ENCODE measurements at regions not wholly inside any gene's neighbourhood (a gene's known extent, or its start where the extent isn't known, plus 50 kb on each side); places are given as distances from the start of the nearest gene placed in this dataset.

- Mint-ChIP-seq H3K27me3 (no peaks in the 10 kb centered on the region), H3K27ac (no peak overlapping the region), H3K4me1 (no peaks in the 10 kb centered on the region), H3K4me3 (no peak overlapping the region), H3K9me3 (peaks cover 0 to 3% (median 3%) of the 10 kb centered on the region in 3 donors), H3K36me3 (peaks cover 2% of the 10 kb centered on the region)
Observed at GRCh38 chr13:72163678-72164077, 296.7 kb upstream of the DACH1 start.

- Mint-ChIP-seq H3K9me3 (peaks cover 0 to 4% (median 4%) of the 10 kb centered on the region in 3 donors), H3K36me3 (no peaks in the 10 kb centered on the region), H3K4me3 (no peak overlapping the region), H3K27me3 (no peaks in the 10 kb centered on the region), H3K4me1 (no peaks in the 10 kb centered on the region), H3K27ac (no peak overlapping the region)
Observed at GRCh38 chr13:72160977-72161376, 294.0 kb upstream of the DACH1 start.

GRCh38 chr13:72156760-72157159, 289.8 kb upstream of the DACH1 start:
- Mint-ChIP-seq H3K4me1 (no peaks in the 10 kb centered on the region), H3K36me3 (no peaks in the 10 kb centered on the region), H3K27me3 (no peaks in the 10 kb centered on the region), H3K4me3 (no peak overlapping the region), H3K9me3 (peaks cover 6 to 8% (median 6%) of the 10 kb centered on the region in 3 donors), H3K27ac (no peak overlapping the region)

- H3K36me3 Mint-ChIP-seq: peaks cover 2% of the 10 kb centered on the region
- no peaks in the 10 kb centered on the region for H3K27me3 Mint-ChIP-seq
- peaks cover 4 to 10% (median 5%) of the 10 kb centered on the region in 3 donors for H3K9me3 Mint-ChIP-seq
- H3K4me1 Mint-ChIP-seq: no peaks in the 10 kb centered on the region
- H3K4me3 Mint-ChIP-seq: no peak overlapping the region
- no peak overlapping the region for H3K27ac Mint-ChIP-seq
Observed at GRCh38 chr13:72153272-72153671, 286.3 kb upstream of the DACH1 start.

GRCh38 chr13:72151241-72151640, 284.2 kb upstream of the DACH1 start:
- no peaks in the 10 kb centered on the region for H3K4me1 Mint-ChIP-seq
- H3K36me3 Mint-ChIP-seq: peaks cover 2% of the 10 kb centered on the region
- H3K27me3 Mint-ChIP-seq: no peaks in the 10 kb centered on the region
- H3K9me3 Mint-ChIP-seq: peaks cover 2 to 10% (median 2%) of the 10 kb centered on the region in 3 donors
- no peak overlapping the region for H3K4me3 Mint-ChIP-seq
- H3K27ac Mint-ChIP-seq: no peak overlapping the region

GRCh38 chr13:72150502-72150901, 283.5 kb upstream of the DACH1 start:
- Mint-ChIP-seq H3K36me3 (peaks cover 2% of the 10 kb centered on the region), H3K27ac (no peak overlapping the region), H3K27me3 (no peaks in the 10 kb centered on the region), H3K4me1 (no peaks in the 10 kb centered on the region), H3K4me3 (no peak overlapping the region), H3K9me3 (peaks cover 2 to 7% (median 2%) of the 10 kb centered on the region in 3 donors)

- Mint-ChIP-seq H3K4me1 (no peaks in the 10 kb centered on the region), H3K36me3 (peaks cover 2% of the 10 kb centered on the region), H3K27ac (no peak overlapping the region), H3K4me3 (no peak overlapping the region), H3K9me3 (peaks cover 2 to 13% (median 2%) of the 10 kb centered on the region in 3 donors), H3K27me3 (no peaks in the 10 kb centered on the region)
Observed at GRCh38 chr13:72149701-72150100, 282.7 kb upstream of the DACH1 start.

GRCh38 chr13:72146816-72147215, 279.8 kb upstream of the DACH1 start:
- Mint-ChIP-seq H3K27ac (no peak overlapping the region), H3K4me1 (no peaks in the 10 kb centered on the region), H3K36me3 (peaks cover 2% of the 10 kb centered on the region), H3K9me3 (peaks cover 1 to 13% (median 1%) of the 10 kb centered on the region in 3 donors), H3K27me3 (no peaks in the 10 kb centered on the region), H3K4me3 (no peak overlapping the region)

- H3K4me1 Mint-ChIP-seq: no peaks in the 10 kb centered on the region
- H3K9me3 Mint-ChIP-seq: peaks cover 0 to 13% (median 0%) of the 10 kb centered on the region in 3 donors
- H3K4me3 Mint-ChIP-seq: no peak overlapping the region
- H3K36me3 Mint-ChIP-seq: peaks cover 2% of the 10 kb centered on the region
- H3K27me3 Mint-ChIP-seq: no peaks in the 10 kb centered on the region
- H3K27ac Mint-ChIP-seq: no peak overlapping the region
Observed at GRCh38 chr13:72145383-72145782, 278.4 kb upstream of the DACH1 start.

- no peaks in the 10 kb centered on the region for H3K4me1 Mint-ChIP-seq
- peaks cover 2% of the 10 kb centered on the region for H3K36me3 Mint-ChIP-seq
- H3K27me3 Mint-ChIP-seq: no peaks in the 10 kb centered on the region
- H3K27ac Mint-ChIP-seq: no peak overlapping the region
- H3K9me3 Mint-ChIP-seq: peaks cover 0 to 18% (median 0%) of the 10 kb centered on the region in 3 donors
- H3K4me3 Mint-ChIP-seq: no peak overlapping the region
Observed at GRCh38 chr13:72144636-72145035, 277.6 kb upstream of the DACH1 start.

GRCh38 chr13:72141855-72142519, 275.0 kb upstream of the DACH1 start:
- no peaks in the 10 kb centered on the region for H3K4me1 Mint-ChIP-seq
- no peak overlapping the region for H3K27ac Mint-ChIP-seq
- no peak overlapping the region for H3K4me3 Mint-ChIP-seq
- no peaks in the 10 kb centered on the region for H3K36me3 Mint-ChIP-seq
- peaks cover 0 to 16% (median 2%) of the 10 kb centered on the region in 3 donors for H3K9me3 Mint-ChIP-seq
- no peaks in the 10 kb centered on the region for H3K27me3 Mint-ChIP-seq

GRCh38 chr13:72139192-72139591, 272.2 kb upstream of the DACH1 start:
- H3K27ac Mint-ChIP-seq: no peak overlapping the region
- H3K4me1 Mint-ChIP-seq: no peaks in the 10 kb centered on the region
- H3K4me3 Mint-ChIP-seq: no peak overlapping the region
- H3K36me3 Mint-ChIP-seq: no peaks in the 10 kb centered on the region
- H3K9me3 Mint-ChIP-seq: peaks cover 0 to 7% (median 2%) of the 10 kb centered on the region in 3 donors
- no peaks in the 10 kb centered on the region for H3K27me3 Mint-ChIP-seq

GRCh38 chr13:72132075-72132474, 265.1 kb upstream of the DACH1 start:
- Mint-ChIP-seq H3K36me3 (no peaks in the 10 kb centered on the region), H3K27me3 (no peaks in the 10 kb centered on the region), H3K27ac (no peak overlapping the region)

GRCh38 chr13:72129117-72129516, 262.1 kb upstream of the DACH1 start:
- no peaks in the 10 kb centered on the region for H3K36me3 Mint-ChIP-seq
- H3K4me3 Mint-ChIP-seq: no peak overlapping the region
- peaks cover 0 to 3% (median 3%) of the 10 kb centered on the region in 3 donors for H3K9me3 Mint-ChIP-seq
- no peaks in the 10 kb centered on the region for H3K27me3 Mint-ChIP-seq
- H3K27ac Mint-ChIP-seq: no peak overlapping the region
- H3K4me1 Mint-ChIP-seq: no peaks in the 10 kb centered on the region

More at GRCh38 chr13:72132075-72132474, 265.1 kb upstream of the DACH1 start:
- Mint-ChIP-seq H3K9me3 (peaks cover 0 to 3% (median 3%) of the 10 kb centered on the region in 3 donors), H3K4me3 (no peak overlapping the region), H3K4me1 (no peaks in the 10 kb centered on the region)

GRCh38 chr13:72127031-72127430, 260.0 kb upstream of the DACH1 start:
- Mint-ChIP-seq H3K36me3 (no peaks in the 10 kb centered on the region), H3K27ac (no peak overlapping the region), H3K4me1 (no peaks in the 10 kb centered on the region), H3K4me3 (no peak overlapping the region), H3K9me3 (peaks cover 0 to 3% (median 0%) of the 10 kb centered on the region in 3 donors), H3K27me3 (no peaks in the 10 kb centered on the region)

- Mint-ChIP-seq H3K9me3 (peaks cover 0 to 3% (median 0%) of the 10 kb centered on the region in 3 donors), H3K4me3 (no peak overlapping the region), H3K27me3 (no peaks in the 10 kb centered on the region), H3K27ac (no peak overlapping the region), H3K4me1 (no peaks in the 10 kb centered on the region), H3K36me3 (no peaks in the 10 kb centered on the region)
Observed at GRCh38 chr13:72126424-72126823, 259.4 kb upstream of the DACH1 start.
